ENCODE measurements at regions not wholly inside any gene's neighbourhood (a gene's known extent, or its start where the extent isn't known, plus 50 kb on each side); places are given as distances from the start of the nearest gene placed in this dataset.
"Not testable (repeated sequence)": the region's sequence is repeated elsewhere in the genome, so short reads cannot be mapped to it uniquely, and the experiment has no call there.

DNA sequence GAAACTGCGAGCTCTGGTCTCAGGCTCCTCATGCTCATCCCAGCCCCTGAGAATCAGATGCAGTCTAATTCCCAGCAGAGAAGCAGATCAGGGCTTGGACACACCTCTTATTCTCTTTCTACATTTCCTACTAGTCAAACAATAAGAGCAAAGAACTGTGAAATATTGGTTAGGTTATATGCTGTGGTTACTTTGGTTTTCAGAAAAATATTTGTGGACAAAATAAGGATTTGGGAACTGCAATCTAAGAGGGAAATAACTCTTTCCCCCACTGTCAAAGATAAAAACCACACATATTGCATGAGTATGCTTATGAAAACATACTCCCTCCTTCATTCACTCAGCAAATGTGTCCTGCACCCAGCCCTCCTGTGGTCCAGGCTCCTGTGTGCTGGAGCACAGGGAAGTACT lies 164.5 kb upstream of the S1PR3 start:
- no peaks in the 10 kb centered on the region for H3K4me1 ChIP-seq (ENCODE audit: control insufficient read depth, insufficient read depth, low read length)
- no peak overlapping the region for H3K9ac ChIP-seq (ENCODE audit: low read depth, low read length)
- H3K36me3 ChIP-seq (ENCODE audit: control insufficient read depth, insufficient read depth, low read length): no peaks in the 10 kb centered on the region
- H3K4me3 ChIP-seq (ENCODE audit: low read depth, low read length): no peak overlapping the region
- H3K9me3 ChIP-seq (ENCODE audit: control insufficient read depth, insufficient read depth, low read length): no peaks in the 10 kb centered on the region
- H3K27me3 ChIP-seq (ENCODE audit: control insufficient read depth, insufficient read depth, low read length): no peaks in the 10 kb centered on the region

DNA sequence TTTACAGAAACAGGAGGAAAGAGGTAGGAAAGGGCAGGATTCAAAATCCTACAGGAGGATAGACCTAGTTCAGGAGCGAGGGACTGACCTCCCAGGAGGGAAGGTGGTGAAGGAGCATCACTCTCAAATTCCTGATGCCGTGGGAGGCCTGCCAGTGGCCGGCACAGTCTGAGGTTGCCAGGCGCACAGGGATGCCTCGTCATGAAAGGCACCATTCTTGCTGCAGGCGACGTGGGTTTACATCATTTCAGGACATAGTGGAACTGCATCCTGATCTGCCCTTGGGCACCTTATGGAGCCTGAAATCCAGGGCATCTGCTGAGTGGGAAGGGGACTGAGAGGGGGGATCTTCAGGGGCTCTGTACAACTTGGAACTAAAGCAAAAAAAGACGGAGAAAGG lies 163.2 kb upstream of the S1PR3 start:
- Histone ChIP-seq H3K27me3 (ENCODE audit: control insufficient read depth, insufficient read depth, low read length) (no peaks in the 10 kb centered on the region), H3K4me3 (ENCODE audit: low read depth, low read length) (no peak overlapping the region), H3K36me3 (ENCODE audit: control insufficient read depth, insufficient read depth, low read length) (no peaks in the 10 kb centered on the region), H3K9ac (ENCODE audit: low read depth, low read length) (no peak overlapping the region), H3K4me1 (ENCODE audit: control insufficient read depth, insufficient read depth, low read length) (no peaks in the 10 kb centered on the region), H3K9me3 (ENCODE audit: control insufficient read depth, insufficient read depth, low read length) (no peaks in the 10 kb centered on the region)

DNA sequence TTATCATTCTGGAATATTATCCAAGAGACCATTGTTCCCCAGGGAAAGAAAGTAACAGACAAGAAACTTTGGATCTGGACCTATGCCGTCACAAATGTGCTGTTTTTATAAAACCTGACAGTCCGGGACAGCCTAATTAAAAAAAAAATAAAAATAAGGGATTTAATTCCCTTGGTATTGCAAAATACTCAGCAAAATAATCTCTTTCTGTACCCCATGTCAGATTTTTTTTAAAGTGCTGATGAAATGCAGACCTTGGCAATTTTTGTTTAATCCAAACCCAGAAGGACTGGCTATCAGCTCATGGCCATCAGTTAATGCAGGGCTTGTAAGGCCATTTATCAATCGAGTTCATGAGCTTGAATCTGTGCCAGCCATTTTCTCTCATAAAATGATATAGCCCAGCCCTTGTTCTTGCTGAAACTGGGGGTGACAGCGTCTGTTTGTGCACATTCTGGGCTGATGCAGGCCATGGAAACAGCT lies 162.7 kb upstream of the S1PR3 start:
- Histone ChIP-seq H3K4me1 (ENCODE audit: control insufficient read depth, insufficient read depth, low read length) (no peaks in the 10 kb centered on the region), H3K36me3 (ENCODE audit: control insufficient read depth, insufficient read depth, low read length) (no peaks in the 10 kb centered on the region), H3K9me3 (ENCODE audit: control insufficient read depth, insufficient read depth, low read length) (no peaks in the 10 kb centered on the region), H3K4me3 (ENCODE audit: low read depth, low read length) (no peak overlapping the region), H3K9ac (ENCODE audit: low read depth, low read length) (no peak overlapping the region), H3K27me3 (ENCODE audit: control insufficient read depth, insufficient read depth, low read length) (no peaks in the 10 kb centered on the region)

DNA sequence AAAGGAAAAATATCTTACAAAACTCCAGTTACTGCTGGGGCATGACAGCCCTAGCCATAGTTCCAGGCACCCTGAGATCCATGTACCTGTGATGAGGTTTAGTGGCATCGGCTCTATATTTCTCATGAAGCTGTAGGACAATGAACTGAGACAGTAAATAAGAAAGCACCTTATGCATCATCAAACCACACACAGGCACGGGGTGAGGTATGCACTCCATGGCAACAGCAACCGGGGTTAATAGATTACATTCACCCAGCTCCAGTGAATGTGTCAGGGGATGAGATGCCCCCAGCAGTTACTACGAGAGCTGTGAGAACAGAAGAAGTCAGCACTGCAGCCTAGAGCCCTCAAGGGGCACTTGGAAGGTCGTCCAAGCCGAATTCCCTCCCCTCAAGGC lies 162.0 kb upstream of the S1PR3 start:
- H3K9me3 ChIP-seq (ENCODE audit: control insufficient read depth, insufficient read depth, low read length): no peaks in the 10 kb centered on the region
- H3K4me1 ChIP-seq (ENCODE audit: control insufficient read depth, insufficient read depth, low read length): no peaks in the 10 kb centered on the region
- H3K4me3 ChIP-seq (ENCODE audit: low read depth, low read length): no peak overlapping the region
- H3K9ac ChIP-seq (ENCODE audit: low read depth, low read length): no peak overlapping the region
- no peaks in the 10 kb centered on the region for H3K27me3 ChIP-seq (ENCODE audit: control insufficient read depth, insufficient read depth, low read length)
- no peaks in the 10 kb centered on the region for H3K36me3 ChIP-seq (ENCODE audit: control insufficient read depth, insufficient read depth, low read length)

DNA sequence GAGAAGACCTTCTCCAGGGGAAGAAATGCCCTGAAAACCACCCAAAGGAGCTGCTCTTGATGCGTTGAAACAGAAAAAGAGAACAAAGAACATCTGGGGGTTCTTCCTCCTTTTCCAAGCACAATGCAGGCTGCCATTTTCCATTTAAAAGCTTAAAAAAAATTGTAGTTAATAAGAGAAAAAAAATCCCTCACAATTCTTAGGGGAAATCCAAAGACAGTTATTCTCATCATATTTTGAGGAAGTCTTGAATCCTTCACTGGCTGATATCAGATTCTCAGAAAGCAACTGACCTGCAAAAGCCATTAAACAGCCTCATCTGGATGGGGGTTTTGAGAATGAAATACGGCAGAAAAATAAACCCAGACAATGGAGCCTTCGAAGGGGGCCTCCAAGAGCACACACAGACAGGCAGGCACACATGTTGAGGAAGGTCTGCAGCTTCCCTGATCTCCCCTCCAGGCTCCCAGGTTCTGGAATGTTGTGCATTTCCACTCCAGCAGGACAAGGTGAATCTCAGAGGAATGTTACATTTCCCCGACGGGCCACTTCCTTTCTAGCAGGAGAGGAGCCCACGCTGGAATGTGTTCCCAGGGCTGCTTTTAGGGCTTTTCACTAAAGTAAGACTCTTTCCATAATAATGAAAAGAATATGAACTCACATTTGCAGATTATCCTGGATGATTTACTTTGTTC lies 159.4 kb upstream of the S1PR3 start:
- Histone ChIP-seq H3K4me1 (ENCODE audit: control insufficient read depth, insufficient read depth, low read length) (no peaks in the 10 kb centered on the region), H3K9ac (ENCODE audit: low read depth, low read length) (no peak overlapping the region), H3K4me3 (ENCODE audit: low read depth, low read length) (no peak overlapping the region), H3K9me3 (ENCODE audit: control insufficient read depth, insufficient read depth, low read length) (no peaks in the 10 kb centered on the region), H3K36me3 (ENCODE audit: control insufficient read depth, insufficient read depth, low read length) (no peaks in the 10 kb centered on the region), H3K27me3 (ENCODE audit: control insufficient read depth, insufficient read depth, low read length) (no peaks in the 10 kb centered on the region)

DNA sequence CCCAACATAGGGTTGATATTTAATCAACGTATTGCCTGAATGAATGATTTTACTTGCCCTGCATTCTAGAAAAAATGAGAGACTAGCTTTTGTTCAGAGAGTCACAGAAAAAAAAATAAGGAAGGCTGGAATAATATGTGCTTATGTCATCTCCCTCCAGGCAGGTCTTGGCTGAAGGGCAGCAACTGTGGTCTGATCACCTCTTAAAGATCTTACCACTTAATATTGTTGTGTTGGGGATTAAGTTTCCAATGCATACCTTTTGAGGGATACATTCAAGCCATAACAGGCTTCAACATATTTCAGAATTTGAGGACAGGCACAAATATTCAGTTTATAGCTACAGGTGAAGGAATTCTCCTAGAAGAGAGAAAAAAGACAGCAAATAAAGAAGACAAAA lies 157.3 kb upstream of the S1PR3 start:
- Histone ChIP-seq H3K9me3 (ENCODE audit: control insufficient read depth, insufficient read depth, low read length) (no peaks in the 10 kb centered on the region), H3K36me3 (ENCODE audit: control insufficient read depth, insufficient read depth, low read length) (no peaks in the 10 kb centered on the region), H3K4me3 (ENCODE audit: low read depth, low read length) (no peak overlapping the region), H3K9ac (ENCODE audit: low read depth, low read length) (no peak overlapping the region), H3K4me1 (ENCODE audit: control insufficient read depth, insufficient read depth, low read length) (no peaks in the 10 kb centered on the region), H3K27me3 (ENCODE audit: control insufficient read depth, insufficient read depth, low read length) (no peaks in the 10 kb centered on the region)

DNA sequence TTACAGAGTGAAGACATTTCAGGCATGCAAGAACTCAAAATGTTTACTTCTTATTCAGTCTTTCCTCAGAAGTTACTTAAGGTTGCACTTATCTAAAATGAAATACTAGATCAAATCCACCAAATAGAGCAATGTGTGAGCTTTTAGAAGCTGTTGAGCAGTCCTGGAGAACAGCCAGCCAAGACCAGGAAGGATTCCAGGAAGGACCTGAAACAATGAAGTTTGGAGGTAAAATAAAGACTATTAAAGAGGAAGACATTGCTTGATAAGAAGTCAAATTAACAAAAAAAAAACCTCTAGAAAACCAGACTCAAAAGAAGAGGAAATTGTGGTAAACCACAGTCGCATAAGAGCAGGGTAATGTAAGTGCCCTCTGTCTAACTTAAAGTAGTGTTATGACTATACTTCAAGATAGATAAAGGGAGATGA lies 156.2 kb upstream of the S1PR3 start:
- Histone ChIP-seq H3K36me3 (ENCODE audit: control insufficient read depth, insufficient read depth, low read length) (no peaks in the 10 kb centered on the region), H3K9ac (ENCODE audit: low read depth, low read length) (no peak overlapping the region), H3K27me3 (ENCODE audit: control insufficient read depth, insufficient read depth, low read length) (no peaks in the 10 kb centered on the region), H3K9me3 (ENCODE audit: control insufficient read depth, insufficient read depth, low read length) (no peaks in the 10 kb centered on the region), H3K4me3 (ENCODE audit: low read depth, low read length) (no peak overlapping the region), H3K4me1 (ENCODE audit: control insufficient read depth, insufficient read depth, low read length) (no peaks in the 10 kb centered on the region)

DNA sequence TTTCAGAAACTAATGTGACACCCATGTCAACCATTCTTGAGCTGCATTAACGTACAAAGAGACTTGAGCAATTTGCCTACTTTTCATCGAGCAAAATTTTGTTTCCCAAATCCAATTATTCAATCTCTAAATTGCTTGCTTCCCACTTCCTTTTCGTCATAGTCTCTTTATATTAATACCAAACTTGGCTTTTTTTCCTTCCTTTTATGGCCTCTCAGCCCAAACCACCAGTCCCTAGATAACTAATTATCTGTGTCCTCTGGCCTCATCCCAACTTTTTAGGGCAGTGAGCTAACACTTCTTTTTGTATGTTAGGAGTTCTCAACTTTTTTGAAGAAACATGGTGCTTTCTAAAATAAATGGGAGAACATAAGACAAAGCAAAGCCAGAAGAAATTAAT lies 155.5 kb upstream of the S1PR3 start:
- Histone ChIP-seq H3K9ac (ENCODE audit: low read depth, low read length) (no peak overlapping the region), H3K36me3 (ENCODE audit: control insufficient read depth, insufficient read depth, low read length) (no peaks in the 10 kb centered on the region), H3K27me3 (ENCODE audit: control insufficient read depth, insufficient read depth, low read length) (no peaks in the 10 kb centered on the region), H3K4me1 (ENCODE audit: control insufficient read depth, insufficient read depth, low read length) (no peaks in the 10 kb centered on the region), H3K9me3 (ENCODE audit: control insufficient read depth, insufficient read depth, low read length) (no peaks in the 10 kb centered on the region), H3K4me3 (ENCODE audit: low read depth, low read length) (no peak overlapping the region)

DNA sequence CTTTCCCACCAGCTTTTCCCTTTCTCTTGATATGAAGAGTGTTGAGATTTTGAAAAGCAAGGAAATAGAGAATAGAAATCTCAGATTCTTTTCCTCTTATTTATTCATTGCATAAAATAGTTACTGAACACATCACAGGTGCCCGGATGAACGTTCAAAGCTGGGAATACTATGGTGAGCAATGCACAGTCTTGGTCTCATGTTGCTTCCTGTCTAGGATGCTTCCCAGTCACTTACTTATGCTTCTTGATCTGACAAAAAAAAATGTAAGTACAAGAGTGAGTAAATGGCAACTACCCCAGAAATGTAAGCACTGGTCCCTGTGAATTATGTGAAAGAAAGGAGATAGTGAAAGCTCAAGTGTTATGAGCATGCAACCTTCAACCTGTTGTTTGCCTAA lies 153.5 kb upstream of the S1PR3 start:
- no peak overlapping the region for H3K4me3 ChIP-seq (ENCODE audit: low read depth, low read length)
- H3K36me3 ChIP-seq (ENCODE audit: control insufficient read depth, insufficient read depth, low read length): no peaks in the 10 kb centered on the region
- H3K27me3 ChIP-seq (ENCODE audit: control insufficient read depth, insufficient read depth, low read length): no peaks in the 10 kb centered on the region

DNA sequence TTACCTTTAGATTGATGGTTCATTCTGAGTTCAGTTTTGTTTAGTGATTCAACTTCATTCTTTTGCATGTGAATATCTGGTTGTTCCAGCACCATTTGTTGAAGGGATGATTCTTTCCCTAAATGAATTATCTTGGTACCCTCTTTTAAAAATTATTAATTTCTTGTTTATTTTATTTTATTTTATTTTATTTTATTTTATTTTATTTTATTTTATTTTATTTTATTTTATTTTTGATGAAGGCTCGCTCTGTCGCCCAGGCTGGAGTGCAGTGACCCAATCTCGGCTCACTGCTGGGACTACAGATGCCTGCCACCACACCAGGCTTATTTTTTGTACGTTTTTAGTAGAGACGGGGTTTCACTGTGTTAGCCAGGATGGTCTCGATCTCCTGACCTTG lies 141.4 kb upstream of the S1PR3 start:
- H3K9me3 ChIP-seq (ENCODE audit: control insufficient read depth, insufficient read depth, low read length): not testable (repeated sequence)

More for the DNA sequence above, 153.5 kb upstream of the S1PR3 start:
- Histone ChIP-seq H3K4me1 (ENCODE audit: control insufficient read depth, insufficient read depth, low read length) (no peaks in the 10 kb centered on the region), H3K9me3 (ENCODE audit: control insufficient read depth, insufficient read depth, low read length) (no peaks in the 10 kb centered on the region), H3K9ac (ENCODE audit: low read depth, low read length) (no peak overlapping the region)

DNA sequence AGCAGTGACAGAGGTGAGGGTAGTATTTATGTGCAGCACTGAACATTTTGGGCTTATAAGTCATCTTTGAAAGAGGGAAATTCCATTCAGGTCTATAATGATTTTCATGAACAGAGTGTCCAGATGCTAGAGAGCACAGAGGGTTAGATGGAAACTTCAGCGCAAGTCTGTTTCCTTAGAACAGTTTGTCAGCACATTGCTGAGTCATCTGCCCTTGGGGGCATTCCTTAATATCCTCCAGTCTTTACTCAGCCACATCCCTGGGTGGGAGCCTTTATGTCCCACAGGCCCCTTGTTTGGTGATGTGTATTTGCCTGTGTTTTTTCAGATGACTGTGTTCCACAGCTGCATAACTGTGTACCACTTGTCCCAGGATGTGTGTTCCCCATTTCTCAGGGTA lies 138.5 kb upstream of the S1PR3 start:
- Histone ChIP-seq H3K4me1 (ENCODE audit: control insufficient read depth, insufficient read depth, low read length) (no peaks in the 10 kb centered on the region), H3K4me3 (ENCODE audit: low read depth, low read length) (no peak overlapping the region), H3K27me3 (ENCODE audit: control insufficient read depth, insufficient read depth, low read length) (no peaks in the 10 kb centered on the region), H3K9ac (ENCODE audit: low read depth, low read length) (no peak overlapping the region), H3K9me3 (ENCODE audit: control insufficient read depth, insufficient read depth, low read length) (no peaks in the 10 kb centered on the region), H3K36me3 (ENCODE audit: control insufficient read depth, insufficient read depth, low read length) (no peaks in the 10 kb centered on the region)

More for the DNA sequence above, 141.4 kb upstream of the S1PR3 start:
- not testable (repeated sequence) for H3K4me1 ChIP-seq (ENCODE audit: control insufficient read depth, insufficient read depth, low read length); H3K4me3 ChIP-seq (ENCODE audit: low read depth, low read length); H3K27me3 ChIP-seq (ENCODE audit: control insufficient read depth, insufficient read depth, low read length); H3K36me3 ChIP-seq (ENCODE audit: control insufficient read depth, insufficient read depth, low read length); H3K9ac ChIP-seq (ENCODE audit: low read depth, low read length)

DNA sequence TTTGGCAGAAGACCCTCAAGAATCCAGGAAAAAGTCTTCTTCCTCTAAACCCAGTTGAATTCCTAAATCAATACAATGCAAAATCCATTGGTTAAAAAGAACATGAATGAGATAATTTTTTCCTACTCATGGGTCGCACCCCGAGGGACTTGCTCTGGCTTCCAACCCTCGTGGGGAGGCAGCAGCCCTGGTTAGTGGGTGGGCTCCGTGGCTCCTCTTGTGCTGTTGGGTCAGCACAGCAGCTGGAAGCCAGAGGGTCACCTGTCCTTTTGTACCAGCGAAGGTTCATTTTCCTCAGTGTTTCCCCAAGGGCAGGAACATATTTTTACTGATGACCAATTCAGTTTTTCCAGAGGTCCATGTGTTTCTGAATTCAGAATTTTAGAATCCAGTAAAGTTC lies 120.6 kb upstream of the S1PR3 start:
- Histone ChIP-seq H3K4me3 (ENCODE audit: low read depth, low read length) (no peak overlapping the region), H3K9me3 (ENCODE audit: control insufficient read depth, insufficient read depth, low read length) (no peaks in the 10 kb centered on the region), H3K36me3 (ENCODE audit: control insufficient read depth, insufficient read depth, low read length) (no peaks in the 10 kb centered on the region), H3K27me3 (ENCODE audit: control insufficient read depth, insufficient read depth, low read length) (no peaks in the 10 kb centered on the region), H3K9ac (ENCODE audit: low read depth, low read length) (no peak overlapping the region), H3K4me1 (ENCODE audit: control insufficient read depth, insufficient read depth, low read length) (no peaks in the 10 kb centered on the region)

Data from iPS-15b (cell line).